ENCODE measurements at regions not wholly inside any gene's neighbourhood (a gene's known extent, or its start where the extent isn't known, plus 50 kb on each side); places are given as distances from the start of the nearest gene placed in this dataset.
"Not testable (repeated sequence)": the region's sequence is repeated elsewhere in the genome, so short reads cannot be mapped to it uniquely, and the experiment has no call there.

DNA sequence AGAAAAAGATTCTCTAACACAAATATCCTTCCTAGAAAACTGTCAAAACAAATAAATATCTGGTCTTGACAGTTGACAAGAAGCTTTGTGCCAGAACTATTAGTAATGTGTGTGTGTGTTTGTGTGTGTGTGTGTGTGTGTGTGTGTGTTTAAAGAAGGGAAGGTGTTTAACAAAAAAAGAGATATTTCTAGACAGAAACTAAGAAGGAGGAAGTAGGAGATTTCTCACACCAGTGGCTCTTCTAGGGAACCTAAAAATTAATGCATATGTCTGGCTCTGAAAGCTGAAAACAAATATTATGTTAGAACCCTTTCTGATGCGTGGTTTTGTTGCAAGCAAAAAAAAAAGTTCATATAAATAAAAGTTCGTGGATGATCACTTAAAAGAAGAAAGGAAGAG, 277.5 kb downstream of the RPS4Y2 start:
- DNase-seq (ENCODE audit: low read depth in 2 of 2): no peak

DNA sequence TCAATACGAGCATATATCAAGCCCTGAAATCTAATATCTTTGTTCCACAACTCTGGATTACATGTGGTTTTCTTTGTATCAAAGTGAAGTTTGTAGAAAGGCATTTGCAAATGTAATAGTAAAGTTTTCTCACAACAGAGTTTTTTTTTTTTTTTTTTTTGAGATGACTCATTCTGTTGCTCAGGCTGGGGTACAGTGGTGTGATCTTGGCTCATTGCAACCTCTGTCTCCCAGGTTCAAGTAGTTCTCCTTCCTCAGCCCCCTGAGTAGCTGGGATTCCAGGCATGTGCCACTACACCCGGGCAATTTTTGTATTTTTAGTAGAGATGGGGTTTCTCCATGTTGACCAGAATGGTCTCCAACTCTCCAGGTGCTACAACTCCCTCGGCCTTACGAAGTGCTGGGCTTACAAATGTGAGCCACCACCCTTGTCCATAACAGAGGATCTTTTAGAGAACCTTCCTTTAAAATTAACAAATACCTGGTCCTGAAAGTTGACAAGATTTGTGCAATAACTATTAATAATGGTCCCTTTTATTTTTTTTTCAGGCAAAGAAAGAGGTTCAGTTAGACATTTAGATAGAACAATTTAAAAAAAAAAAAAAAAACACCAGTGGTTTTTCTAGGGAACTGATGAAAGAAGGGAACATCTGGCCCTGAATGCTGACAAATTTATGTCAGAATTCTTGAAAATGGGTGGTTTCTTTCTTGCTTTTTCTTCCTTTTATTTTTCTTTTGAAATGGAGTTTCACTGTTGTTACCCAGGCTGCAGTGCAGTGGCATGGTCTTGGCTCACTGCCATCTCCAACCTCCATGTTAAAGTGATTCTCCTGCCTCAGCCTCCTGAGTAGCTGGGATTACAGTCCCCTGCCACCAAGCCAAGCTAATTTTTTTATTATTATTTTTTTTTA, 278.5 kb downstream of the RPS4Y2 start:
- DNase-seq (ENCODE audit: low read depth in 2 of 2): no peak

- DNase-seq (ENCODE audit: low read depth in 2 of 2): not testable (repeated sequence)
These were observed 281.5 kb downstream of the RPS4Y2 start for GRCh38 chrY:21037398-21037797.

- DNase-seq (ENCODE audit: low read depth in 2 of 2): no peak
These were observed 283.9 kb downstream of the RPS4Y2 start for GRCh38 chrY:21039811-21040210.

GRCh38 chrY:21040711-21041110, 284.8 kb downstream of the RPS4Y2 start:
- not testable (repeated sequence) for DNase-seq (ENCODE audit: low read depth in 2 of 2)

DNA sequence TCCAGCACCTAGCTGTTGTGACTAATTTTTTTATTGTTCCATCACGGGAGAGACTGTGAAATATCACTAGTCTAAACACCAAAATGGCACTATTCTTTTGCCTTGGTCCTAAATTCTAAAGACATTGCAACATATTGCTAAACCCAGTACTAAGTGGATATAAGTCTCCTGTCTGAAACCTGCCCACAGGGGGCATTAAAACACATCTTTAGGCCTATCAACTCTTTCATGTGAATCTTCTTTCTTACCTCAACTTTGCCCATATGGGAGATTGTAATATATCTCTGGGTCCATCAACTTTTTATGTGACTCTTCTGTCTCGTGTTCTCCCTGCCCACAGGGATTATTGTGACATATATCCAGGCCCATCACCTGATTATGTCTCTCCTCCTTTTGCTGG, 317.2 kb downstream of the RPS4Y2 start:
- no peak for DNase-seq (ENCODE audit: low read depth in 2 of 2)

GRCh38 chrY:21073641-21074260, 317.8 kb downstream of the RPS4Y2 start:
- DNase-seq (ENCODE audit: low read depth in 2 of 2): no peak

DNA sequence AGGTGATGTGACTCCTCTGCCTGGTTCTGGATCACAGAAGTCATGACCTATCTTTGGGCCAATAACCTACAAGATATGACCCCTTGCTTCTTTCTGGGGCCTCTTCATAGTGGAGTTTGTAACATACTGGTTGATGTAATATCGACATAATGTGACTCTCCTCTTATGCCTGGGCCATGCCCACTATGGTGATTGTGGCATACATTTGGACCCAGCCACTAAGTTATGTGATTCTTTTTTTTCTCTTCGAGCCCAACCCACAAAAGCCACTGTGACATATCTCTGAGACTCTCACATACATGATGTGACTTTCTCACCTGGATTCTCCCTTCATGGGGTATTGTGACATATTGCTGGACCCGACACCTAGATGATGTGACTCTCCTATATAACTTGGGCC, 319.8 kb downstream of the RPS4Y2 start:
- no peak for DNase-seq (ENCODE audit: low read depth in 2 of 2)

- DNase-seq (ENCODE audit: low read depth in 2 of 2): no peak
These were observed 323.8 kb downstream of the RPS4Y2 start for GRCh38 chrY:21079670-21080069.

DNA sequence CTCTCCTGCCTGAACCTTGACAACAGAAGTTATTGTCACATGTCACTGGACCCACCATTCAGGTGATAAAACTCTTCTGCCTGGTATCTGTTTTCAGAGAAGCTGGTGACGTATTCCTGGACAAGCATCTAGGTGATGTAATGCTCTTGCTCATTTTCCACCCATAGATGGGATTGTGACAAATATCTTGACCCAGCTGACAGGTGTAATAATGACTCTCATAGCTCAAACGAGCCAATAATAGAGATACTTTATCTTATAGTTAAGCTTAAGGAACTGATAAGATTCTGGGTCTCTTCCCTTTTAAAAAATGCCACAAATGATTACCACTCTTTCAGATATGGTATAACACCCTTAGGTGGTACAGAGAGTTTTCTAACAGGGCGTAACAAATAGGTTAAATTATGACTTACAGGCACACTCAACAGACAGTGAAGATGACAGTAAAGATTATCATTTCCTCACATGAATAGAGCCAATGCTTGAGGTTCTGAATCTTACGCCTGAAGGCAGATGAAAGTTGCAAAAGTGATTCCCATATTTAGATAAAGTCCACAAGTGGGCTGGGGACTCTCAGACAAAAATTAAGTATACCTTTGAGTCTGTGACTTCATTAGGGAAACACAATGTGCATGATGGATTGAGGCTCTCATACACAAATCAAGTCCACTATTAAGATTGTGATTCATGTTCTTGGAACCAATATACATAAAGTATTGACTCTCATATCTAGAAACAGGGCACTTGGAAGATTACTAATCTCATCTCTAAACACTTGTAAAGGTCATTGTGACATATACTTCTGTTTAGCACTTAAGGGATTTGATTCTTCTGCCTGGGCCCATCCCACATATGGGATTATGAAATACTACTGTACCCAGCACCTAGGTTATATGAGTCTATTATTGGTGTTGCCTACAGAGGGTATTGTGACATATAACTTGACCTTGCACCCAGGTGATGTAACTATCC, 326.0 kb downstream of the RPS4Y2 start:
- DNase-seq (ENCODE audit: low read depth in 2 of 2): no peak

DNA sequence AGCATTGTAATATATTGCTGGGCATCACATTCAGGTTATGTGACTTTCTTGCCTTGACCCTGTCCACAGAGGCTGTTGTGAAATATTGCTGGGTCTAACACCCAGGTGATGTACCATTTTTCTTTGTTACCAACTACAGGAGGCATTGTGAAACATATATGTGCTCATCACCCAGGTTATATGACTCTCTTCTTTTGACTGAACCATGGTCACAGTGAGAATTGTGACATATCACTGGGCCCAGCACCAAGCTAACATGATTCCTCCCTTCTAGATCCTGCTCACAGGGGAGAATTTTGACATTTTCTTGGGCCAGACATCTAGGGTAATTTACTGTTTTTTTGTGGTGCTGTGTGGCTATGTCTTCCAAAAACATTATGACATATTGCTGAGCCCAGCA, 326.7 kb downstream of the RPS4Y2 start:
- DNase-seq (ENCODE audit: low read depth in 2 of 2): no peak

GRCh38 chrY:21091909-21092308, 336.0 kb downstream of the RPS4Y2 start:
- DNase-seq (ENCODE audit: low read depth in 2 of 2): no peak

DNA sequence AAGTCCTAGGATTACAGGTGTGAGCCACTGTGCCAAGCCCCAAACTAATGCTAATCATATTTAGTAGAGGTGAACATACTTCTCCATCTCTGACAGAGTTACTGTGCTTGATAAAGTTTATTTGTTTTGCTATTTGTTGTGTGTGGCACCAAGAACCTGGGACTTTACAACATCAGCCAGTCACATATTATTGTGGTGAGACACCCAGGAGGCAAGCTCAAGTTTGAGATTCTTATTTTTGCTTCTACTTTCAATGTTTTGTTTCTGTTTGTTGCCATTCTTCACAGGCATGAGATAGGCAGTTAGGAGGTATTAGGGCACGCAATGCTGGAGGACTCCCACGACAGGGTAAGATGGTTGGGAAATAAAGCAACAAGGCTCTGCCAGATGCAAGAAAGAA, 346.6 kb downstream of the RPS4Y2 start:
- no peak for DNase-seq (ENCODE audit: low read depth in 2 of 2)

GRCh38 chrY:21103885-21104284, 348.0 kb downstream of the RPS4Y2 start:
- no peak for DNase-seq (ENCODE audit: low read depth in 2 of 2)

GRCh38 chrY:21105529-21105928, 349.6 kb downstream of the RPS4Y2 start:
- no peak for DNase-seq (ENCODE audit: low read depth in 2 of 2)

DNA sequence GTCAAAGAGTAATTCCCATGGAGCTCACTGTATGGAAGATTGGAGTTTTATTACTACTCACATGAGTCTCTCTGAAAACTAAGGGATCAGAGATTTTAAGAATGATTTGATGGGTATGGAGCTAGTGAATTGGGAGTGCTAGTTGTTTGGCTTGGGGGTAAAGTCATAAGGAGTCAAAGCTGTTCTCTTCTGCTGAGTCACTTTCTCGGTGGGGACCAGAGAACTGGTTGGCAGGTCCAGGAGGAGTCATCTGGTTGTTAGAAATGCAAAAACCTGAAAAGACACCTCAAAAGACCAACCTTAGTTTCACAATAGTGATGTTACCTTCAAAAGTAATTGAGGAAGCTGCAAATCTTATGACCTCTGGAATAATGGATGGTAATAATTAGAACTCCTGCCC, 355.4 kb downstream of the RPS4Y2 start:
- DNase-seq (ENCODE audit: low read depth in 2 of 2): no peak

- no peak for DNase-seq (ENCODE audit: low read depth in 2 of 2)
These were observed 365.2 kb downstream of the RPS4Y2 start for GRCh38 chrY:21121065-21121464.

DNA sequence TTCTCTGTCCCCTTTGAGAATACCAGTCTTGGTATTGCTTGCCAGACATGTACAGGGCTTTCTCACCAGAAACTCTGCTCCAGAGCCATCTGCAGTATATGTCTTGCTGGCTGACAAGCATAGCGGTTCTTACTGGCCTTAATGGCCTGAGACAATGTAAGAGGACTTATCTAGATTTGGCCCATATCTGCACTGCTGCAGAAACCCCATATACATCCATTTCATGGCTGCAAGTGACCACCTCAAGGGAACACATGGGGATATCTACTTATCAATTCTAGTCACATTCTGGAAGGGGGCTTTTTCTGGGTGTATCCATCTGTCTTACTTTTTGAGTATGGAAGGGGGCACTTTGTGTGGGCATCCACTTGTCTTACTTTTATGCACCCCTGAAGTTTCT, 375.5 kb upstream of the RBMY1B start:
- DNase-seq (ENCODE audit: low read depth in 2 of 2): no peak

DNA sequence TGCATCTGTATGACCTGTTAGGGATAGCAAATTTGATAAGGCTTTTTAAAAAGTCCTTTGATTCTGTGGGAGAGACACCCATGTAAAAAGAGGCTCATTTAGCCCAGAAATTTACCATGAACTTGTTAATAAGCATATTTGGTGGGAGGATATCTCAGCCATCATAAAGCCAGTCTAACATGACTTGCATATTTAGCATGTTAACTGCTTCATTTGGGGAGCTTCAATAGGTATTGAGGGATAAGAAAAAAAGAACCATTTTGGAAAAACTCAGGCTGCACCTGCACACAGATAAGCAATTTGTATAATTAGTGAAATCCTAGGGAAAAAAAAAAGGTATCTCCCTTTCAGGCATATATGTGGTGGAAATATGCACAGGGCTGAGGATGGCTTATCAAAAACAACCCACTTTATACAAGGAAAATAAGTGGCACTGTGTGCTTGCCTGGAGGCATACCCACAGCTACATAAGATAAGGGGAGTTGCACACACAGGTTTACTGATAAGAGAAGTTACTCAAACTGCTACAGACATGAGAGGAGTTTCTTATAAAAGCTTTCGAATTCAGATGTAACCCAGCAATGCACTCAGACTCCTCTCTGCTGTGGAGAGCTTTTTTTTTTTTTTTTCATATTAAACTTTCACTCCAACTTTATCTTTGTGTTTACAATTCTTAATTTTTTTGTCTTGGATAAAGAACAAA, 372.9 kb upstream of the RBMY1B start:
- no peak for DNase-seq (ENCODE audit: low read depth in 2 of 2)

DNA sequence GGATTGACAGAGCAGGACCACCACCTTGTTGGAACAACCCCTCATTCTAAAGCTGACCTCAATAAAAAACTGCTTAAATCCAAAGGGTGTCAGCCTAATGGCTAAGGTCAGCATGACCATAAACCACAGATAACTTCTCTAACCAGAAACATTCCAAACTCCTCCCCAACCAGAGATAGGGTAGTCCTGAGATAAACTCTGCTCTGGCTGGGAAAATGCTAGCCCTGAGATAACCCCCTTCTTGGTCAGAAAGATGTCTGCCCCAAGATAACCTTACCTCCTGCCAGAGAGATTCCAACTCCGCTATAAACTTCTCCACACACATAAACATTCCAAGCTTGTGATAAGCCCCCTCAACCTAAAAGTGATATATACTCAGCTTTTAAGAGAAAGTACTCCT, 364.8 kb upstream of the RBMY1B start:
- DNase-seq (ENCODE audit: low read depth in 2 of 2): no peak

DNA sequence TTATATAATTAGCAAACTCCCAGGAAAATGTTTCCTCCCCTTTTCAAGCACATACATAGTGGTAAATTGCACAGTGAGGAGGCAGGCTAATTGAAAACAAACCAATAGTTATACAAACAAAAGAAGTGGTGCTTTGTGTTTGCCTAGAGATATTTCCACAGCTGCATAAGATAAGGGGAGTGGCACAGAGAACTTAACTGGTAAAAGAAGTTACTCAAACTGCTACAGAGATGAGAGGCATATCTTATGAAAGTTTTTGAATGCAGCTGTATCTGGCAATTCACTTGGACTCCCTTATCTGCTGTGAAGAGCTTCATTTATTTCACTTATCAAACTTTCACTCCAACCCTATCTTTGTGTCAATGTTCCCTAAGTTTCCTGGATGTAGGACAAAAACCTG, 361.2 kb upstream of the RBMY1B start:
- no peak for DNase-seq (ENCODE audit: low read depth in 2 of 2)

- DNase-seq (ENCODE audit: low read depth in 2 of 2): no peak
These were observed 341.3 kb upstream of the RBMY1B start for GRCh38 chrY:21169821-21170220.
